ENCODE measurements at regions not wholly inside any gene's neighbourhood (a gene's known extent, or its start where the extent isn't known, plus 50 kb on each side); places are given as distances from the start of the nearest gene placed in this dataset.

DNA sequence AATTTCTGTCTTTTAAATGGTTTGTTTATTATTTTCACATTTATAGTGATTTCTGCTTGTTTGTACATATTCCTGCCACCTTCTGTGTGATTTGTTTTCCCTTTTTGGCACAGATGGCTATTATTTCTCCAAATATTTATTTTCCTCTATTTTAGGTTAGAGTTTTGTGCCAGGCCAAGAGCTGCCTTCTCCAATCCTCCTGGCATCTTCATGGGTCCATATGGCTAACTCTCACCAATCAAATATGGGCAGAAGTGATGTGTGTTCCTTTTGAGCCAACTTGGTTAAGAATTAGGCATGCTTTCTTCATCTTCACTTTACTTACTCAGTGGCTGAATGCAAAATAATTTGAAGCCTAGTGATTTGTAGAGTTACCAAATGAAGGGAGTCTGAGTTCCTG lies 697.1 kb upstream of the CELF4 start:
- TF ChIP-seq, protein P1, sequence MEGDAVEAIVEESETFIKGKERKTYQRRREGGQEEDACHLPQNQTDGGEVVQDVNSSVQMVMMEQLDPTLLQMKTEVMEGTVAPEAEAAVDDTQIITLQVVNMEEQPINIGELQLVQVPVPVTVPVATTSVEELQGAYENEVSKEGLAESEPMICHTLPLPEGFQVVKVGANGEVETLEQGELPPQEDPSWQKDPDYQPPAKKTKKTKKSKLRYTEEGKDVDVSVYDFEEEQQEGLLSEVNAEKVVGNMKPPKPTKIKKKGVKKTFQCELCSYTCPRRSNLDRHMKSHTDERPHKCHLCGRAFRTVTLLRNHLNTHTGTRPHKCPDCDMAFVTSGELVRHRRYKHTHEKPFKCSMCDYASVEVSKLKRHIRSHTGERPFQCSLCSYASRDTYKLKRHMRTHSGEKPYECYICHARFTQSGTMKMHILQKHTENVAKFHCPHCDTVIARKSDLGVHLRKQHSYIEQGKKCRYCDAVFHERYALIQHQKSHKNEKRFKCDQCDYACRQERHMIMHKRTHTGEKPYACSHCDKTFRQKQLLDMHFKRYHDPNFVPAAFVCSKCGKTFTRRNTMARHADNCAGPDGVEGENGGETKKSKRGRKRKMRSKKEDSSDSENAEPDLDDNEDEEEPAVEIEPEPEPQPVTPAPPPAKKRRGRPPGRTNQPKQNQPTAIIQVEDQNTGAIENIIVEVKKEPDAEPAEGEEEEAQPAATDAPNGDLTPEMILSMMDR (conservative IDR thresholded peaks at IDR 0.05 in 1 of 2, IDR thresholded peaks at IDR 0.05 in 1 of 2; ENCODE audit: extremely low read depth in 1 of 2, insufficient read depth in 1 of 2, low read depth in 1 of 2, low read length in 2 of 2), result no peak
- TF ChIP-seq EZH2 (IDR thresholded peaks at IDR 0.05; ENCODE audit: borderline replicate concordance, low read length), result no peak
